ENCODE measurements at regions not wholly inside any gene's neighbourhood (a gene's known extent, or its start where the extent isn't known, plus 50 kb on each side); places are given as distances from the start of the nearest gene placed in this dataset.
"Not testable (repeated sequence)": the region's sequence is repeated elsewhere in the genome, so short reads cannot be mapped to it uniquely, and the experiment has no call there.

DNA sequence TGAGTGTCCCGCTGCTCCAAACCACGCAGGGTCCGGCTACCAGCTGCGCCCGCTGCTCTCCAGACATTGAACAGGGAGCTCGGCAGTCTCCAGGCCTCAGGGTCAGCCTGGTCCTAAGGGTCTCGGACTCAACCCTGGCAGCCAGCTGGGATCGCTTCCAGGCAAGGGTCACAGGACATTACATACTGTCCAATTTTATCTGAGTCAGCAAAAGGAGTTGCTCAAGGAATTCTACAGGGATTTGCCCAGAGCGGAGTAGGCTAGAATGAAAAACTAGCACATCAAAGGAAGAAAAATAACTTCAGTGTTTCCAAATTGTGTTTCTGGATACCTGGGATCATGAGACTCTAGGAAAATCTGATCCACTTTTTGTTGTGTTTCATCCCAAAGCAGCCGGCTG, 112.2 kb upstream of the METTL14 start:
- not testable (repeated sequence) for H3K27me3 ChIP-seq (ENCODE audit: control insufficient read depth, insufficient read depth, low read length); H3K4me3 ChIP-seq (ENCODE audit: low read depth, low read length); H3K4me1 ChIP-seq (ENCODE audit: control insufficient read depth, insufficient read depth, low read length); H3K9ac ChIP-seq (ENCODE audit: low read depth, low read length); H3K9me3 ChIP-seq (ENCODE audit: control insufficient read depth, insufficient read depth, low read length); H3K36me3 ChIP-seq (ENCODE audit: control insufficient read depth, insufficient read depth, low read length)

DNA sequence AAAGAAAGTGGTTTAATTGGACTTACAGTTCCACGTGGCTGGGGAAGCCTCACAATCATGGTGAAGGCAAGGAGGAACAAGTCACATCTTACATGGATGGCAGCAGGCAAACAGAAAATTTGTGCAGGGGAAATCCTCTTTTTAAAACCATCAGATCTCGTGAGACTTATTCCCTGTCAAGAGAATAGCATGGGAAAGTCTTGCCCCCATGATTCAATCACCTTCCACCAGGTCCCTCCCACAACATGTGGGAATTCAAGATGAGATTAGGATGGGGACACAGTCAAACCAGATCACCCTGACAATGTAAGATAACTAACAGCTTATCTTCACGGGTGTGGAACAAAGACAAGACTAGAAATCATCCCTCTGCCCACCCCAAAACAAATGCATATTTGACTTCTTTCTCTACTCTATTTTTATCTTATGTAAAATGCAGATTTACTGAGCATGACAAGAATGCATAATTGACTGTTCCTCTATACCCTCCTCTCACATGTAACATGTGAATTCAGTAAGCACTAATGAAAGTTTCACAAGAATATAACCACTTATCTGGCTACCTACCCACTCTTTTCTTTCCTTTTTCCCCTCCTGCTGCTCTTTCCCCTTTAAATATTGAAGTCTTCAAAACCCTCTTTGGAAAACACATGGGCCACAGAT, 110.8 kb upstream of the METTL14 start:
- not testable (repeated sequence) for H3K4me3 ChIP-seq (ENCODE audit: low read depth, low read length); H3K36me3 ChIP-seq (ENCODE audit: control insufficient read depth, insufficient read depth, low read length); H3K4me1 ChIP-seq (ENCODE audit: control insufficient read depth, insufficient read depth, low read length); H3K9me3 ChIP-seq (ENCODE audit: control insufficient read depth, insufficient read depth, low read length); H3K9ac ChIP-seq (ENCODE audit: low read depth, low read length); H3K27me3 ChIP-seq (ENCODE audit: control insufficient read depth, insufficient read depth, low read length)

DNA sequence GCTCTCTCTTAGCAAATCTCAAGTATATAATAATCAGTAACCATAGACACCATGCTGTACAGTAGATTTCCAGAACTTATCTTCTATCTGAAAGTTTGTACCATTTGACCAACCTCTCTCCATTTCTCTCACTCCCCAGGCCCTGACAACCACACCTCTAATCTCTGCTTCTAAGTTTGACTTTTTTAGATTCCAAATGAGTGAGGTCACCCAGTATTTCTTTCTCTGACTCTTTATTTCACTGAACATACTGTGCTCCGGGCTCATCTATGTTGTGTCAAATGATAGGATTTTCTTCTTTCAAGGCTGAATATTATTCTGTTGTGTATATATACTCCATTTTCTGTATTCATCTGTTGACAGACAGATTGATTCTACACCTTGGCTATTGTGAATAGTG, 110.1 kb upstream of the METTL14 start:
- H3K4me3 ChIP-seq (ENCODE audit: low read depth, low read length); H3K27me3 ChIP-seq (ENCODE audit: control insufficient read depth, insufficient read depth, low read length); H3K36me3 ChIP-seq (ENCODE audit: control insufficient read depth, insufficient read depth, low read length); H3K9me3 ChIP-seq (ENCODE audit: control insufficient read depth, insufficient read depth, low read length); H3K9ac ChIP-seq (ENCODE audit: low read depth, low read length); H3K4me1 ChIP-seq (ENCODE audit: control insufficient read depth, insufficient read depth, low read length): not testable (repeated sequence)

DNA sequence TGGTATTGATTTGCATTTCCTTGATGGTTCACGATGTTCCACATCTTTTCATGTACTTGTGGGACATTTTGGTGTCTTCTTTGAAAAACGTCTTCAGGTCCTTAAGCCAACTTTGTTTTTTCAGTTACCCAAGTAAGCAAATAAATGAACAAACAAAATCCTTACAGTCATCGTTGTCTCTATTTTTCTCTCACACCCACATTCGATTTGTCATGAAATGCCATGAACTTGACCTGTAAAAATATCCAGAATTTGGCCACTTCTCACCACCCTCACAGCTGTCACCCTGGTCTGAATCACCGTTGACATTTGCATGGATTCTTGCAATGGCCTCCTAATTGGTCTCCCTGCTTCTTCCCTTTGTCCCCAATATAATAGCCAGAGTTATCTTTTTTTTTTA, 109.5 kb upstream of the METTL14 start:
- not testable (repeated sequence) for H3K4me1 ChIP-seq (ENCODE audit: control insufficient read depth, insufficient read depth, low read length); H3K9ac ChIP-seq (ENCODE audit: low read depth, low read length); H3K36me3 ChIP-seq (ENCODE audit: control insufficient read depth, insufficient read depth, low read length); H3K9me3 ChIP-seq (ENCODE audit: control insufficient read depth, insufficient read depth, low read length); H3K4me3 ChIP-seq (ENCODE audit: low read depth, low read length); H3K27me3 ChIP-seq (ENCODE audit: control insufficient read depth, insufficient read depth, low read length)

DNA sequence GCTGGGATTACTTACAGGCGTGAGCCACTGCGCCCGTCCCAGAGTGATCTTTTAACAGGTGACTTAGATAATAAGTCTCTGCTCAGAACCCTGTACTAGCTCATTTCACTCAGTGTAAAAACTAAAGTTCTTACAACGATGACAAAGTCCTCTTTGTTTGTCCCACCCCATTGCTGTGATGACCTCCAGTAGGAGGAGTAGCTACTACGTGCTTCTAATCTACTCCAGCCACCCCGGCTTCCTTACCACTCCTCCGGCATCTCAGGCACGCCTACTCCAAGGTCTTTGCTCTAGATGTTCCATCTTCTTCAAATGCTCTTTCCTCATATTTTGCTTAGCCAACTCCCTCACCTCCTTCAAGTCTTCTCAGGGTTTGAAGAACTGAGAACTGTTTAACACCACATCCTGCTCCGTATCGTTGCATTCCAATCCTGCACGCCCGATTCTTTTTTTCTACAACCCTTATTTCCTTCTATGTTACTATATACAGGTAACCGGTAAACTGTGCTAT, 108.4 kb upstream of the METTL14 start:
- not testable (repeated sequence) for H3K9me3 ChIP-seq (ENCODE audit: control insufficient read depth, insufficient read depth, low read length); H3K4me1 ChIP-seq (ENCODE audit: control insufficient read depth, insufficient read depth, low read length); H3K4me3 ChIP-seq (ENCODE audit: low read depth, low read length); H3K9ac ChIP-seq (ENCODE audit: low read depth, low read length); H3K36me3 ChIP-seq (ENCODE audit: control insufficient read depth, insufficient read depth, low read length); H3K27me3 ChIP-seq (ENCODE audit: control insufficient read depth, insufficient read depth, low read length)

DNA sequence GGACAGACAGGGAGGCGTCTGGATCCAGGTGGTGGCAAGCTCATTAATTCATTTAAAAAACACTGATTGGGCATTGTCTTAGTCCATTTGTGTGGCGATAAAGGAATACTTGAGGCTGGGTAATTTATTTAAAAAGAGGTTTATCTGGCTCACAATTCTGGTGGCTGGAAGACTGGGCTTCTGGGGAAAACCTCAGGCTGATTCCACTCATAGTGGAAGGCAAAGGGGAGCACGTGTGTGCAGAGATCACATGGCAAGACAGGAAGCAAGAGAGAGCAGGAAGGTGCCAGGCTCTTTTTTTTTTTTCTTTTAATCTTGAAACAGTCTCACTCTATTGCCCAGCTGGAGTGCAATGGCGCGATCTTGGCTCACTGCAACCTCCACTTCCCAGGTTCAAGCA, 100.2 kb upstream of the METTL14 start:
- Histone ChIP-seq H3K27me3 (ENCODE audit: control insufficient read depth, insufficient read depth, low read length) (no peaks in the 10 kb centered on the region), H3K4me3 (ENCODE audit: low read depth, low read length) (no peak overlapping the region), H3K9ac (ENCODE audit: low read depth, low read length) (no peak overlapping the region), H3K36me3 (ENCODE audit: control insufficient read depth, insufficient read depth, low read length) (no peaks in the 10 kb centered on the region), H3K9me3 (ENCODE audit: control insufficient read depth, insufficient read depth, low read length) (no peaks in the 10 kb centered on the region), H3K4me1 (ENCODE audit: control insufficient read depth, insufficient read depth, low read length) (peaks cover 10% of the 10 kb centered on the region)

DNA sequence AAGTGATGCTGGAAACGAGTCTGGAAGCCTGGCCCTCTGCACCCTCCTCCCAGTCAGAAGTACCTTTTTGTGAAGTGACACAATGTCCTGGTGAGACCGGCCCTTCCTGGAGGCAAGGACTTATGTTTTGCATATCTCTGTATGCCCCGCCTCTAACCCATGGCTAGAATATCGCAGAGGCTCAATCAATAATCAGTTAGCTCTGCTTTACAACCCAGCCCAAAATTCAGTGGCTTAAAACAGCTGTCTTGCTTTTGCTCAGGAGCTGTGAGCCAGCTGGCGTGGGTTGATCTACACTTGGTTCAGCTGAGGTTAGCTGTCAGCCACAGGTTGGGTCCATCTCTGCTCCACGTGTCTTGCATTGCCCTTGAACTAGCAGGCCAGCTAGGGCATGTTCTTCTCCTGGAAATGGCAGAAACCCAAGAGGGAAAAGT, 98.8 kb upstream of the METTL14 start:
- no peak overlapping the region for H3K4me3 ChIP-seq (ENCODE audit: low read depth, low read length)
- H3K9me3 ChIP-seq (ENCODE audit: control insufficient read depth, insufficient read depth, low read length) = no peaks in the 10 kb centered on the region
- H3K9ac ChIP-seq (ENCODE audit: low read depth, low read length) = no peak overlapping the region
- H3K36me3 ChIP-seq (ENCODE audit: control insufficient read depth, insufficient read depth, low read length) = no peaks in the 10 kb centered on the region
- peaks cover 12% of the 10 kb centered on the region for H3K4me1 ChIP-seq (ENCODE audit: control insufficient read depth, insufficient read depth, low read length)
- no peaks in the 10 kb centered on the region for H3K27me3 ChIP-seq (ENCODE audit: control insufficient read depth, insufficient read depth, low read length)

DNA sequence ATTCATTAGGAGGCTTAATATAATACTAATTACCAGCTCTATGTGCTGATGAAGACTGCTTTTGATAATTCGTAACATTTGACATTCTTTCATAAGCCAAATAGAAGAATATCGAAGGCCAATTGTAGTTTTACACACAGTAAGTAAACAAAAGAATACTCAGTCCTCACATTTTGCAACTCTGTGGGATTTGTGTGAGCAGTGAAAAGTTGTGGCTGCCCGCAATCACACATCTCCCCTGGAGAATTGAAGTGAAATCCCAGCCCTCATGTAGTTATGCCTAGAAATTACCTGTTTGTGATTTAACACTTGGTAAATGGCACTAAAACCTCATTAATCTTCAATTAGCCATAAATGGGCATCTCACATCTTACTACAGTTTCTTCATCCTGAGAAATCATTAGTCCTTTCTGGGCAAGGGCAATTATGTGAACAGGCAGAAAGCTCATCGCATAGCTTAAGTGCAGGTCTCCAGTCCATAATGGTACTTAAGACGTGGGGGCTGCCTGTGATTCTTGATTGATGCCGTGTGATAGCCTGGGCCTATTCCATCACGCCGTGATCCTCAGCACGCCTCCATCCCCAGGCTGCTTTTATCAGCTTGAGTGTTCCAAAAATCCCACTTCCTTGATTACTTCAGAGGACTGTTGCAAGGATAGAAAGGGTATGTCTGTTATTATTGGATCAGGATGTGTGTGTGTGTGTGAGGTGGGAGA, 97.9 kb upstream of the METTL14 start:
- Histone ChIP-seq H3K27me3 (ENCODE audit: control insufficient read depth, insufficient read depth, low read length) (no peaks in the 10 kb centered on the region), H3K36me3 (ENCODE audit: control insufficient read depth, insufficient read depth, low read length) (no peaks in the 10 kb centered on the region), H3K9me3 (ENCODE audit: control insufficient read depth, insufficient read depth, low read length) (no peaks in the 10 kb centered on the region), H3K4me3 (ENCODE audit: low read depth, low read length) (no peak overlapping the region), H3K4me1 (ENCODE audit: control insufficient read depth, insufficient read depth, low read length) (peaks cover 12% of the 10 kb centered on the region), H3K9ac (ENCODE audit: low read depth, low read length) (no peak overlapping the region)

DNA sequence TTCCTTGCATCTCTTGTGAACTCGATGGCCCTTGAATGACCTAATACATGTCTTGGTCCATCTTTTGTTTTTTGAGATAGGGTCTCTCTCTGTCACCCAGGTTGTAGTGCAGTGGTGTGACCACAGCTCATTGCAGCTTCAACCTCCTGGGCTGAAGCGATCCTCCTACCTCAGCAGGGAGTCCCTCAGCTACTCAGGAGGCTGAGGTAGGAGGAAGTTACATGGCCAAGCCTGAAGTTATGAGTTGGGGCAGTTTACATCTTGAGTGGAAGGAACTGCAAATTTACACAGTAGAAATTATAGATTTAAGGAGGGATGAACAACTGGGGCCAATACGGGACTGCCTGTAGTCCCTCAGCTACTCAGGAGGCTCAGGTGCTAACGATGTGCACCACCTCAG, 97.2 kb upstream of the METTL14 start:
- Histone ChIP-seq H3K27me3 (ENCODE audit: control insufficient read depth, insufficient read depth, low read length) (no peaks in the 10 kb centered on the region), H3K4me3 (ENCODE audit: low read depth, low read length) (no peak overlapping the region), H3K36me3 (ENCODE audit: control insufficient read depth, insufficient read depth, low read length) (no peaks in the 10 kb centered on the region), H3K4me1 (ENCODE audit: control insufficient read depth, insufficient read depth, low read length) (peaks cover 12% of the 10 kb centered on the region), H3K9ac (ENCODE audit: low read depth, low read length) (no peak overlapping the region), H3K9me3 (ENCODE audit: control insufficient read depth, insufficient read depth, low read length) (no peaks in the 10 kb centered on the region)

DNA sequence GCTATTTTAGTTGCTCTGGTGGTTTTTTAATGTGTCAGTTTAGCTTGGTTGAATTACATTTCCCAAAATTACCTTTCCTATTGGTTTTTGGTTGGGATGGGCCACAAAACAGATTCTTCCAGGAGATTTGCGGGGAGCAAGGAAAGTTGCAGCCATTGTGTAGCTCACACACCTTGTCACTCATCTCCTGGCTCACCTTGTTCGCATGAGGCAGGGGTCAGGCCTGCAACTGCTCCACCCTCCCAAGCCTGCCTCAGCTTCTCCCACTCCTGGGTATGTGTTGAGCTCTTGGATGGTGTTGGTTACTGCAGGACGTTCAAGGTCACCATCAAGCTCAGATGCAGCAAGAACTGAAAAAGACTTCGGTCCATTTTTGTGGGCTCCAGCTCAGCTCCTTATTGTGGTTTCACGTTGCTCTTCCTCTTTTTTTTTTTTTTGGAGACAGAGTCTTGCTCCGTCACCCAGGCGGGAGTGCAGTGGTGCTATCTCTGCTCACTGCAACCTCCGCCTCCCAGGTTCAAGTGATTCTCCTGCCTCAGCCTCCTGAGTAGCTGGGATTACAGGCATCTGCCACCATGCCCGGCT, 95.6 kb upstream of the METTL14 start:
- Histone ChIP-seq H3K27me3 (ENCODE audit: control insufficient read depth, insufficient read depth, low read length) (no peaks in the 10 kb centered on the region), H3K9me3 (ENCODE audit: control insufficient read depth, insufficient read depth, low read length) (no peaks in the 10 kb centered on the region), H3K36me3 (ENCODE audit: control insufficient read depth, insufficient read depth, low read length) (no peaks in the 10 kb centered on the region), H3K4me1 (ENCODE audit: control insufficient read depth, insufficient read depth, low read length) (peaks cover 12% of the 10 kb centered on the region), H3K9ac (ENCODE audit: low read depth, low read length) (no peak overlapping the region), H3K4me3 (ENCODE audit: low read depth, low read length) (no peak overlapping the region)

DNA sequence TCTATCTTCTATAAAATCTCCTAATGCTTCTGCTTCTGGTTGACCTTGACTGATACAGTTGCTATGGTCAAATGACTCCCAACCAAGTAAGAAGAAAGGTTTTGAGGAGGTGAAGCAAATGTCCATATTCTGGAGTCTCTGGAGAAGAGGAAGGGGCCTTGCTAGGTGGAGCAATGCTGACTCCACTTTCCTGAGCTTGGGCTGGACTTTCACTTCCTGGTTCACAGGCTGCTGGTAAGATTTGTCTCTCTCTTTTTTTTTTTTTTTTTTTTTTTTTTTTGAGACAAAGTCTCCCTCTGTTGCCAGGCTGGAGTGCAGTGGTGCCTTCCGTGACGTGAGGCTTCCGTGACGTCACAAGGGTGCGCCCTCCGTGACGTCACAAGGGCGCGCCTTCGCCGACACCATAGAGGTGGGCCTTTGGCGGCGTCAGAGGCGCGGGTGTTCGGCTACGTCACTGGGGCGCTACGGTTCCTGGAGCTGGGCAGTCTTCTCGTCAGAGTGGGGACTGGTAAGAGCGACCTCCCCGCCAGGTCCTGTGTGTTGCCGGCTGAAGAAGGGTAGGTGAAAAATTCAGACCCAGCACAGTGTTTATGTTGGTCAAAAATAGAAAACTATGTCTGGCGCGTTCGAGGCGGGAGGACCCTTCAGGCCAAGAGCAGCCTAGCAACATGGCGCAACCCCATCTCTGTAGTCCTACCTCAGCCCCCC, 93.7 kb upstream of the METTL14 start:
- H3K4me1 ChIP-seq (ENCODE audit: control insufficient read depth, insufficient read depth, low read length); H3K36me3 ChIP-seq (ENCODE audit: control insufficient read depth, insufficient read depth, low read length); H3K9me3 ChIP-seq (ENCODE audit: control insufficient read depth, insufficient read depth, low read length); H3K27me3 ChIP-seq (ENCODE audit: control insufficient read depth, insufficient read depth, low read length): not testable (repeated sequence)
- peak overlapping the region; percentile 66 for H3K4me3 ChIP-seq (ENCODE audit: low read depth, low read length)
- peak overlapping the region; percentile 65 for H3K9ac ChIP-seq (ENCODE audit: low read depth, low read length)

DNA sequence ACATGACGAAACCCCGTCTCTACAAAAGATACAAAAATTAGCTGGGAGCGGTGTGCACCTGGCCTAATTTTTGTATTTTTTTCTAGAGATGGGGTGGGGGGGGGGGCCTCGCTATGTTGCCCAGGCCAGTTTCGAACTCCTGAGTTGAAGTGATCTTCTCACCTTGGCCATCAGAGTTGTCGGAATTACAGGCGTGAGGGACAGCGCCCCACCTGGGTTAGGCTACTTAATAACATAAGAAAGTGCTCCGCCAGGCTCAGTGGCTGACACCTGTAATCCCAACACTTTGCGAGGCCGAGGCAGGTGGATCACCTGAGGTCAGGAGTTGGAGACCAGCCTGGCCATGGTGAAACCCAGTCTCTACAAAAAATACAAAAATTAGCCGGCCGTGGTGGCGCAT, 92.9 kb upstream of the METTL14 start:
- not testable (repeated sequence) for H3K9ac ChIP-seq (ENCODE audit: low read depth, low read length); H3K4me1 ChIP-seq (ENCODE audit: control insufficient read depth, insufficient read depth, low read length); H3K27me3 ChIP-seq (ENCODE audit: control insufficient read depth, insufficient read depth, low read length); H3K36me3 ChIP-seq (ENCODE audit: control insufficient read depth, insufficient read depth, low read length); H3K9me3 ChIP-seq (ENCODE audit: control insufficient read depth, insufficient read depth, low read length)
- peak overlapping the region; percentile 66 for H3K4me3 ChIP-seq (ENCODE audit: low read depth, low read length)
